Stimulated activated CD4-positive, alpha-beta T cell treated with anti-CD3 and anti-CD28 coated beads, Interleukin-15, amount 100 ng/mL, for 48 hours (primary cell): ENCODE measurements at regions not wholly inside any gene's neighbourhood (a gene's known extent, or its start where the extent isn't known, plus 50 kb on each side); places are given as distances from the start of the nearest gene placed in this dataset.

Experiments
- DNase-seq, 2 donors: peaks; one replicate each; pipeline ENCODE4 v3.0.0-alpha.2; 2020; ENCODE audit warnings: low read depth in 2 of 2

- no peak for DNase-seq
These were observed 189.3 kb upstream of the ARG1 start for GRCh38 chr6:131383421-131384411.

GRCh38 chr6:131387562-131388447, 185.2 kb upstream of the ARG1 start:
- DNase-seq, result no peak

- DNase-seq, result no peak
These were observed 182.7 kb upstream of the ARG1 start for GRCh38 chr6:131390322-131390721.

- no peak for DNase-seq
These were observed 181.9 kb upstream of the ARG1 start for GRCh38 chr6:131391116-131391515.

GRCh38 chr6:131393433-131393832, 179.6 kb upstream of the ARG1 start:
- DNase-seq, result no peak

GRCh38 chr6:131394768-131395432, 178.1 kb upstream of the ARG1 start:
- no peak for DNase-seq

- no peak for DNase-seq
These were observed 174.8 kb upstream of the ARG1 start for GRCh38 chr6:131398176-131398575.

- no peak for DNase-seq
These were observed 173.6 kb upstream of the ARG1 start for GRCh38 chr6:131399433-131399832.

- DNase-seq, result no peak
These were observed 172.8 kb upstream of the ARG1 start for GRCh38 chr6:131400054-131400778.

- no peak for DNase-seq
These were observed 172.1 kb upstream of the ARG1 start for GRCh38 chr6:131400779-131401496.

- no peak for DNase-seq
These were observed 164.2 kb upstream of the ARG1 start for GRCh38 chr6:131408811-131409210.

GRCh38 chr6:131410785-131411184, 162.2 kb upstream of the ARG1 start:
- DNase-seq, result no peak

GRCh38 chr6:131412960-131413830, 159.8 kb upstream of the ARG1 start:
- DNase-seq, result no peak

GRCh38 chr6:131413831-131414191, 159.2 kb upstream of the ARG1 start:
- no peak for DNase-seq

- DNase-seq, result no peak
These were observed 158.1 kb upstream of the ARG1 start for GRCh38 chr6:131414956-131415355.

- no peak for DNase-seq
These were observed 154.6 kb upstream of the ARG1 start for GRCh38 chr6:131418441-131418840.

- no peak for DNase-seq
These were observed 153.3 kb upstream of the ARG1 start for GRCh38 chr6:131419702-131420101.

GRCh38 chr6:131424016-131424415, 149.0 kb upstream of the ARG1 start:
- DNase-seq, result no peak

GRCh38 chr6:131424475-131424874, 148.6 kb upstream of the ARG1 start:
- DNase-seq, result no peak
